A549 (cell line): ENCODE measurements at regions not wholly inside any gene's neighbourhood (a gene's known extent, or its start where the extent isn't known, plus 50 kb on each side); places are given as distances from the start of the nearest gene placed in this dataset.

ENCODE experiments used
- CBX2 ChIP-seq: fragments of 200-600 bp; sonication (generic); IDR thresholded peaks from 2 replicates; pipeline ENCODE4 v1.6.1; 2016; ENCODE audit warnings: low read depth, mild to moderate bottlenecking, borderline replicate concordance
- CTCF ChIP-seq: fragments of >200 bp; sonication (Bioruptor Twin); formaldehyde crosslinking; IDR thresholded peaks from 3 replicates; pipeline ENCODE4 v1.5.1; 2016
- KDM1A ChIP-seq: fragments of 200-600 bp; sonication (generic); IDR thresholded peaks from 2 replicates; pipeline ENCODE4 v1.6.1; 2016; ENCODE audit warnings: low read depth, mild to moderate bottlenecking
- RAD21 ChIP-seq, 2 experiments: fragments of >200 bp in 1 of 2; sonication (Bioruptor Twin) in 1 of 2; formaldehyde crosslinking in 1 of 2; IDR thresholded peaks in 1 of 2; conservative IDR thresholded peaks in 1 of 2; 2 replicates in 1 of 2; 3 replicates in 1 of 2; pipeline ENCODE4 v1.6.1; 2012 to 2018; ENCODE audit warnings: inconsistent platforms in 1 of 2
- RCOR1 ChIP-seq: fragments of 150-350 bp; IDR thresholded peaks from 2 replicates; pipeline ENCODE4 v1.6.1; 2014; ENCODE audit warnings: antibody characterized with exemption, low read length, low read depth
- SMC3 ChIP-seq: fragments of >200 bp; sonication (Bioruptor Twin); formaldehyde crosslinking; IDR thresholded peaks from 3 replicates; pipeline ENCODE4 v1.6.1; 2018; ENCODE audit warnings: inconsistent platforms
- TP53 ChIP-seq: fragments of 250-450 bp; sonication (Bioruptor Pico); IDR thresholded peaks from 2 replicates; pipeline ENCODE4 v1.5.0; 2021; ENCODE audit warnings: mild to moderate bottlenecking, moderate library complexity
- TF ChIP-seq, protein P1 (sequence below): fragments of 200-600 bp; sonication (generic); IDR thresholded peaks from 2 replicates; pipeline ENCODE4 v1.6.1; 2016; ENCODE audit warnings: antibody characterized with exemption, mild to moderate bottlenecking, moderate library complexity

DNA sequence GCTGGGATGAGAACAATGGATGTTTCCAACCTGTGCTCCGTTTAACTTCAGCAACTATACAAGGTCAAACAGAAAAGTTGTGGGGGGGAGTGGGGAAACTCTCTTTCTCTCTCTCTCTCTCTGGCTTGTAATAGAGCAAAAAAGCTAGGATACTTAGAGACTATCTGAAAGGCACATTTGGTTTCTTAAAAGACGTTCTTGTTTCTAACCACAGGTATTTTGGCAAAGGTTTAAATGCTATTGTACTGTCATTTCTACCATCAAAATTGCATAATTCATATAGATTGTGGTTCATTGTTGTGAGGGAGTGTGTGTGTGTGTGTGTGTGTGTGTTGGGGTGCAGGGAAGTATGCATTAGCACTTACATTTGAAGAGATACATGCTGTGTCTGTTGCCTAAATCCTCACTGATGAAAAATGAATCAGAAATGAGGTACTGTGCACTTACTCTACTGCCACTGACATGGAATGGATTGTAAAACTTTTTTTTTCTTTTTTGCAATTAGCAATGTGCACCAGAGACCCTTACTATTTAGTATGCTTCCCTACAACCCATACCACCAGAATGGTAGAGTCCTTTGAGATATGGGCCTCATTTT, 841.0 kb upstream of the PIK3C3 start:
- TF ChIP-seq CTCF (no peak), SMC3 (no peak), RAD21 (conservative IDR thresholded peaks at IDR 0.05 in 1 of 2, IDR thresholded peaks at IDR 0.05 in 1 of 2) (no peak), KDM1A (no peak), CBX2 (no peak), TP53 (no peak), RCOR1 (no peak)
- TF ChIP-seq, protein P1, sequence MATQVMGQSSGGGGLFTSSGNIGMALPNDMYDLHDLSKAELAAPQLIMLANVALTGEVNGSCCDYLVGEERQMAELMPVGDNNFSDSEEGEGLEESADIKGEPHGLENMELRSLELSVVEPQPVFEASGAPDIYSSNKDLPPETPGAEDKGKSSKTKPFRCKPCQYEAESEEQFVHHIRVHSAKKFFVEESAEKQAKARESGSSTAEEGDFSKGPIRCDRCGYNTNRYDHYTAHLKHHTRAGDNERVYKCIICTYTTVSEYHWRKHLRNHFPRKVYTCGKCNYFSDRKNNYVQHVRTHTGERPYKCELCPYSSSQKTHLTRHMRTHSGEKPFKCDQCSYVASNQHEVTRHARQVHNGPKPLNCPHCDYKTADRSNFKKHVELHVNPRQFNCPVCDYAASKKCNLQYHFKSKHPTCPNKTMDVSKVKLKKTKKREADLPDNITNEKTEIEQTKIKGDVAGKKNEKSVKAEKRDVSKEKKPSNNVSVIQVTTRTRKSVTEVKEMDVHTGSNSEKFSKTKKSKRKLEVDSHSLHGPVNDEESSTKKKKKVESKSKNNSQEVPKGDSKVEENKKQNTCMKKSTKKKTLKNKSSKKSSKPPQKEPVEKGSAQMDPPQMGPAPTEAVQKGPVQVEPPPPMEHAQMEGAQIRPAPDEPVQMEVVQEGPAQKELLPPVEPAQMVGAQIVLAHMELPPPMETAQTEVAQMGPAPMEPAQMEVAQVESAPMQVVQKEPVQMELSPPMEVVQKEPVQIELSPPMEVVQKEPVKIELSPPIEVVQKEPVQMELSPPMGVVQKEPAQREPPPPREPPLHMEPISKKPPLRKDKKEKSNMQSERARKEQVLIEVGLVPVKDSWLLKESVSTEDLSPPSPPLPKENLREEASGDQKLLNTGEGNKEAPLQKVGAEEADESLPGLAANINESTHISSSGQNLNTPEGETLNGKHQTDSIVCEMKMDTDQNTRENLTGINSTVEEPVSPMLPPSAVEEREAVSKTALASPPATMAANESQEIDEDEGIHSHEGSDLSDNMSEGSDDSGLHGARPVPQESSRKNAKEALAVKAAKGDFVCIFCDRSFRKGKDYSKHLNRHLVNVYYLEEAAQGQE = no peak
